Amniotic epithelial cell (primary cell): ENCODE measurements at regions not wholly inside any gene's neighbourhood (a gene's known extent, or its start where the extent isn't known, plus 50 kb on each side); places are given as distances from the start of the nearest gene placed in this dataset.
"Not testable (repeated sequence)": the region's sequence is repeated elsewhere in the genome, so short reads cannot be mapped to it uniquely, and the experiment has no call there.

Experiments used
- DNase-seq: peaks from one replicate; pipeline ENCODE4 v3.0.0-alpha.2; 2010; ENCODE audit warnings: low read depth

GRCh38 chr5:114054594-114054993, 307.3 kb upstream of the KCNN2 start:
- DNase-seq, result no peak

GRCh38 chr5:114055318-114056184, 306.3 kb upstream of the KCNN2 start:
- DNase-seq, result peak; percentile 42

GRCh38 chr5:114056185-114056538, 305.7 kb upstream of the KCNN2 start:
- no peak for DNase-seq

- no peak for DNase-seq
Observed at GRCh38 chr5:114060866-114061265, 301.0 kb upstream of the KCNN2 start.

GRCh38 chr5:114062932-114063867, 298.7 kb upstream of the KCNN2 start:
- peak; percentile 4 for DNase-seq

- no peak for DNase-seq
Observed at GRCh38 chr5:114065912-114066311, 296.0 kb upstream of the KCNN2 start.

GRCh38 chr5:114070093-114070722, 291.7 kb upstream of the KCNN2 start:
- DNase-seq, result no peak

GRCh38 chr5:114089259-114089658, 272.6 kb upstream of the KCNN2 start:
- DNase-seq, result no peak

- no peak for DNase-seq
Observed at GRCh38 chr5:114097570-114097969, 264.3 kb upstream of the KCNN2 start.

GRCh38 chr5:114099161-114099560, 262.7 kb upstream of the KCNN2 start:
- no peak for DNase-seq

- DNase-seq, result peak; percentile 71
Observed at GRCh38 chr5:114101153-114101552, 260.7 kb upstream of the KCNN2 start.

- DNase-seq, result no peak
Observed at GRCh38 chr5:114113604-114114003, 248.3 kb upstream of the KCNN2 start.

GRCh38 chr5:114116981-114117380, 244.9 kb upstream of the KCNN2 start:
- no peak for DNase-seq

GRCh38 chr5:114118511-114118910, 243.4 kb upstream of the KCNN2 start:
- no peak for DNase-seq

- DNase-seq, result no peak
Observed at GRCh38 chr5:114120166-114120565, 241.7 kb upstream of the KCNN2 start.

- DNase-seq, result no peak
Observed at GRCh38 chr5:114122852-114123251, 239.0 kb upstream of the KCNN2 start.

GRCh38 chr5:114123654-114124053, 238.2 kb upstream of the KCNN2 start:
- no peak for DNase-seq

- no peak for DNase-seq
Observed at GRCh38 chr5:114146398-114146797, 215.5 kb upstream of the KCNN2 start.

GRCh38 chr5:114148253-114148652, 213.6 kb upstream of the KCNN2 start:
- DNase-seq, result no peak

- not testable (repeated sequence) for DNase-seq
Observed at GRCh38 chr5:114148728-114149127, 213.1 kb upstream of the KCNN2 start.

- DNase-seq, result peak; percentile 72
Observed at GRCh38 chr5:114152656-114153360, 209.1 kb upstream of the KCNN2 start.

GRCh38 chr5:114153392-114153791, 208.5 kb upstream of the KCNN2 start:
- DNase-seq, result no peak
